DND-41 (cell line): ENCODE measurements at regions not wholly inside any gene's neighbourhood (a gene's known extent, or its start where the extent isn't known, plus 50 kb on each side); places are given as distances from the start of the nearest gene placed in this dataset.

Experiments used
- ATAC-seq: fragments of 200-7000 bp; cut with Tn5 transposase; 3 replicates; pipeline ENCODE4 v1.9.1; 2021; ENCODE audit warnings: low read depth; ENCODE audit not compliant: insufficient read depth
- DNase-seq: peaks from one replicate; pipeline ENCODE4 v3.0.0-alpha.2; 2020
- H2AFZ ChIP-seq: 2 replicates; pipeline ENCODE4 v1.6.0; 2012; ENCODE audit warnings: low read depth, low read length
- H3K27ac ChIP-seq: 2 replicates; pipeline ENCODE4 v1.5.1; 2012; ENCODE audit warnings: low read length, inconsistent platforms
- H3K27me3 ChIP-seq: fragments of 200-600 bp; sonication (generic); 2 replicates; pipeline ENCODE4 v1.6.0; 2012; ENCODE audit warnings: low read length, mild to moderate bottlenecking, inconsistent platforms; ENCODE audit not compliant: insufficient read depth, poor library complexity
- H3K36me3 ChIP-seq: 2 replicates; pipeline ENCODE4 v1.5.1; 2012; ENCODE audit warnings: low read length, inconsistent platforms; ENCODE audit not compliant: insufficient read depth
- H3K4me1 ChIP-seq: 2 replicates; pipeline ENCODE4 v1.5.1; 2012; ENCODE audit warnings: mild to moderate bottlenecking, low read length; ENCODE audit not compliant: insufficient read depth
- H3K4me2 ChIP-seq: 2 replicates; pipeline ENCODE4 v1.6.0; 2012; ENCODE audit warnings: mild to moderate bottlenecking, moderate library complexity, low read length, inconsistent platforms; ENCODE audit not compliant: insufficient read depth
- H3K4me3 ChIP-seq, 2 experiments: fragments of 200-600 bp in 1 of 2; shearing (Covaris generic) in 1 of 2; 2 replicates each; pipeline ENCODE4 v1.5.1; 2012 to 2016; ENCODE audit warnings: inconsistent platforms in 2 of 2, low read length in 2 of 2, mild to moderate bottlenecking in 2 of 2, low read depth in 1 of 2, moderate library complexity in 1 of 2
- H3K79me2 ChIP-seq: 2 replicates; pipeline ENCODE4 v1.6.0; 2012; ENCODE audit warnings: low read length, inconsistent platforms; ENCODE audit not compliant: insufficient read depth
- H3K9ac ChIP-seq: 2 replicates; pipeline ENCODE4 v1.6.0; 2012; ENCODE audit warnings: low read depth, mild to moderate bottlenecking, inconsistent platforms, low read length, moderate library complexity
- H3K9me3 ChIP-seq: 2 replicates; pipeline ENCODE4 v1.5.1; 2012; ENCODE audit warnings: low read length, moderate library complexity, mild to moderate bottlenecking, inconsistent platforms; ENCODE audit not compliant: insufficient read depth, severe bottlenecking
- H4K20me1 ChIP-seq: 2 replicates; pipeline ENCODE4 v1.6.0; 2012; ENCODE audit warnings: low read length; ENCODE audit not compliant: insufficient read depth
- EZH2 ChIP-seq: IDR thresholded peaks from 3 replicates; pipeline ENCODE4 v1.6.1; 2012; ENCODE audit warnings: borderline replicate concordance, low read depth, mild to moderate bottlenecking, moderate library complexity, low read length, inconsistent platforms; ENCODE audit not compliant: severe bottlenecking
- TF ChIP-seq, protein P1 (sequence below): IDR thresholded peaks from 2 replicates; pipeline ENCODE4 v1.5.1; 2012; ENCODE audit warnings: borderline replicate concordance, low read length, moderate library complexity, mild to moderate bottlenecking; ENCODE audit not compliant: poor library complexity, severe bottlenecking; ENCODE audit errors: extremely low read depth

GRCh38 chr5:54621048-54621447, 103.5 kb downstream of the SNX18 start:
- peaks cover 2% of the 10 kb centered on the region for H3K9me3 ChIP-seq
- TF ChIP-seq, protein P1, sequence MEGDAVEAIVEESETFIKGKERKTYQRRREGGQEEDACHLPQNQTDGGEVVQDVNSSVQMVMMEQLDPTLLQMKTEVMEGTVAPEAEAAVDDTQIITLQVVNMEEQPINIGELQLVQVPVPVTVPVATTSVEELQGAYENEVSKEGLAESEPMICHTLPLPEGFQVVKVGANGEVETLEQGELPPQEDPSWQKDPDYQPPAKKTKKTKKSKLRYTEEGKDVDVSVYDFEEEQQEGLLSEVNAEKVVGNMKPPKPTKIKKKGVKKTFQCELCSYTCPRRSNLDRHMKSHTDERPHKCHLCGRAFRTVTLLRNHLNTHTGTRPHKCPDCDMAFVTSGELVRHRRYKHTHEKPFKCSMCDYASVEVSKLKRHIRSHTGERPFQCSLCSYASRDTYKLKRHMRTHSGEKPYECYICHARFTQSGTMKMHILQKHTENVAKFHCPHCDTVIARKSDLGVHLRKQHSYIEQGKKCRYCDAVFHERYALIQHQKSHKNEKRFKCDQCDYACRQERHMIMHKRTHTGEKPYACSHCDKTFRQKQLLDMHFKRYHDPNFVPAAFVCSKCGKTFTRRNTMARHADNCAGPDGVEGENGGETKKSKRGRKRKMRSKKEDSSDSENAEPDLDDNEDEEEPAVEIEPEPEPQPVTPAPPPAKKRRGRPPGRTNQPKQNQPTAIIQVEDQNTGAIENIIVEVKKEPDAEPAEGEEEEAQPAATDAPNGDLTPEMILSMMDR, result no peak
- no peak for TF ChIP-seq EZH2
- ATAC-seq (no peak), DNase-seq (no peak)
- H3K27ac ChIP-seq, result no peak overlapping the region
- H3K9ac ChIP-seq, result no peak overlapping the region
- H3K36me3 ChIP-seq, result no peaks in the 10 kb centered on the region
- peaks cover 20% of the 10 kb centered on the region for H3K4me1 ChIP-seq
- no peak overlapping the region for H3K4me2 ChIP-seq
- H4K20me1 ChIP-seq, result no peaks in the 10 kb centered on the region
- H3K4me3 ChIP-seq, result no peak overlapping the region
- no peaks in the 10 kb centered on the region for H3K27me3 ChIP-seq
- H3K79me2 ChIP-seq, result no peaks in the 10 kb centered on the region
- H2AFZ ChIP-seq, result no peak overlapping the region

- no peak overlapping the region for H3K27ac ChIP-seq
- no peak overlapping the region for H3K9ac ChIP-seq
- no peaks in the 10 kb centered on the region for H3K27me3 ChIP-seq
- H2AFZ ChIP-seq, result no peak overlapping the region
- H3K9me3 ChIP-seq, result peaks cover 2% of the 10 kb centered on the region
- no peaks in the 10 kb centered on the region for H4K20me1 ChIP-seq
- peaks cover 15% of the 10 kb centered on the region for H3K4me1 ChIP-seq
- TF ChIP-seq, protein P1, result no peak
- no peak for TF ChIP-seq EZH2
- H3K4me2 ChIP-seq, result no peak overlapping the region
- no peaks in the 10 kb centered on the region for H3K79me2 ChIP-seq
- H3K4me3 ChIP-seq, result no peak overlapping the region
- DNase-seq (no peak), ATAC-seq (no peak)
- no peaks in the 10 kb centered on the region for H3K36me3 ChIP-seq
Measured at GRCh38 chr5:54620141-54620933, 102.8 kb downstream of the SNX18 start.

GRCh38 chr5:54619731-54620130, 102.2 kb downstream of the SNX18 start:
- Histone ChIP-seq H2AFZ (no peak overlapping the region), H3K27me3 (no peaks in the 10 kb centered on the region), H3K79me2 (no peaks in the 10 kb centered on the region), H3K27ac (no peak overlapping the region), H3K9me3 (peaks cover 2% of the 10 kb centered on the region), H3K36me3 (no peaks in the 10 kb centered on the region), H3K4me1 (peaks cover 9% of the 10 kb centered on the region), H3K4me3 (no peak overlapping the region), H4K20me1 (no peaks in the 10 kb centered on the region), H3K9ac (no peak overlapping the region), H3K4me2 (no peak overlapping the region)
- ATAC-seq, result no peak
- TF ChIP-seq, protein P1, result no peak
- no peak for TF ChIP-seq EZH2
- DNase-seq, result no peak
